DND-41 (cell line): ENCODE measurements at regions not wholly inside any gene's neighbourhood (a gene's known extent, or its start where the extent isn't known, plus 50 kb on each side); places are given as distances from the start of the nearest gene placed in this dataset.

Experiments
- CTCF ChIP-seq: IDR thresholded peaks from 2 replicates; pipeline ENCODE4 v1.5.1; 2012; ENCODE audit warnings: borderline replicate concordance, low read length, moderate library complexity, mild to moderate bottlenecking; ENCODE audit not compliant: poor library complexity, severe bottlenecking; ENCODE audit errors: extremely low read depth
- EZH2 ChIP-seq: IDR thresholded peaks from 3 replicates; pipeline ENCODE4 v1.6.1; 2012; ENCODE audit warnings: borderline replicate concordance, low read depth, mild to moderate bottlenecking, moderate library complexity, low read length, inconsistent platforms; ENCODE audit not compliant: severe bottlenecking

- TF ChIP-seq CTCF (no peak), EZH2 (no peak)
These were observed 76.6 kb upstream of the KLF13 start for GRCh38 chr15:31250033-31250432.
